HG03175 (cell line): ENCODE measurements at regions not wholly inside any gene's neighbourhood (a gene's known extent, or its start where the extent isn't known, plus 50 kb on each side); places are given as distances from the start of the nearest gene placed in this dataset.

Experiments used
- ATAC-seq: cut with Tn5 transposase; IDR thresholded peaks from one replicate; pipeline ENCODE4 v1.9.1; 2021; ENCODE audit warnings: mild to moderate bottlenecking, moderate library complexity; ENCODE audit not compliant: unreplicated experiment

- no peak for ATAC-seq
Observed at GRCh38 chr20:60808003-60808672, 443.9 kb upstream of the CDH4 start.

- ATAC-seq = no peak
Observed at GRCh38 chr20:60808701-60809100, 443.4 kb upstream of the CDH4 start.

- no peak for ATAC-seq
Observed at GRCh38 chr20:60810561-60810960, 441.5 kb upstream of the CDH4 start.

GRCh38 chr20:60812561-60812960, 439.5 kb upstream of the CDH4 start:
- ATAC-seq = no peak

- ATAC-seq = no peak
Observed at GRCh38 chr20:60813066-60813465, 439.0 kb upstream of the CDH4 start.

GRCh38 chr20:60815656-60816055, 436.4 kb upstream of the CDH4 start:
- ATAC-seq = no peak

- no peak for ATAC-seq
Observed at GRCh38 chr20:60816901-60817300, 435.2 kb upstream of the CDH4 start.

GRCh38 chr20:60817891-60818290, 434.2 kb upstream of the CDH4 start:
- no peak for ATAC-seq

- no peak for ATAC-seq
Observed at GRCh38 chr20:60819511-60819910, 432.6 kb upstream of the CDH4 start.

GRCh38 chr20:60820149-60820548, 431.9 kb upstream of the CDH4 start:
- no peak for ATAC-seq

- ATAC-seq = no peak
Observed at GRCh38 chr20:60820918-60821317, 431.1 kb upstream of the CDH4 start.

GRCh38 chr20:60822699-60823607, 429.1 kb upstream of the CDH4 start:
- no peak for ATAC-seq

GRCh38 chr20:60835876-60836275, 416.2 kb upstream of the CDH4 start:
- ATAC-seq = no peak

- ATAC-seq = no peak
Observed at GRCh38 chr20:60837173-60837770, 414.8 kb upstream of the CDH4 start.

GRCh38 chr20:60838297-60838696, 413.8 kb upstream of the CDH4 start:
- ATAC-seq = no peak

GRCh38 chr20:60840971-60841370, 411.1 kb upstream of the CDH4 start:
- ATAC-seq = no peak

- ATAC-seq = no peak
Observed at GRCh38 chr20:60845146-60845545, 406.9 kb upstream of the CDH4 start.

- ATAC-seq = no peak
Observed at GRCh38 chr20:60851826-60852704, 400.0 kb upstream of the CDH4 start.

- no peak for ATAC-seq
Observed at GRCh38 chr20:60857708-60858107, 394.4 kb upstream of the CDH4 start.

- ATAC-seq = no peak
Observed at GRCh38 chr20:60862601-60863000, 389.5 kb upstream of the CDH4 start.

- ATAC-seq = no peak
Observed at GRCh38 chr20:60863548-60863947, 388.5 kb upstream of the CDH4 start.
